Right lobe of liver (tissue), 4 donors: ENCODE measurements at regions not wholly inside any gene's neighbourhood (a gene's known extent, or its start where the extent isn't known, plus 50 kb on each side); places are given as distances from the start of the nearest gene placed in this dataset.

Experiments used
- POLR2A ChIP-seq: fragments of 450-650 bp; IDR thresholded peaks from one replicate; pipeline ENCODE4 v1.6.1; 2017; ENCODE audit warnings: antibody characterized with exemption, mild to moderate bottlenecking
- TF ChIP-seq, protein P1 (sequence below), 4 donors: fragments of 200-600 bp in 3 of 4; fragments of 450-650 bp in 1 of 4; IDR thresholded peaks; one replicate each; pipeline versions ENCODE4 v1.5.1 to v1.8.0; 2016 to 2022; ENCODE audit warnings: antibody characterized with exemption in 4 of 4, mild to moderate bottlenecking in 2 of 4
- donor health status: DM: no; HTN: no; CAD: no.
- donor health status: DM: no; HTN: no; CAD: no.
- donor health status: DM: no; HTN: yes; CAD: no.

DNA sequence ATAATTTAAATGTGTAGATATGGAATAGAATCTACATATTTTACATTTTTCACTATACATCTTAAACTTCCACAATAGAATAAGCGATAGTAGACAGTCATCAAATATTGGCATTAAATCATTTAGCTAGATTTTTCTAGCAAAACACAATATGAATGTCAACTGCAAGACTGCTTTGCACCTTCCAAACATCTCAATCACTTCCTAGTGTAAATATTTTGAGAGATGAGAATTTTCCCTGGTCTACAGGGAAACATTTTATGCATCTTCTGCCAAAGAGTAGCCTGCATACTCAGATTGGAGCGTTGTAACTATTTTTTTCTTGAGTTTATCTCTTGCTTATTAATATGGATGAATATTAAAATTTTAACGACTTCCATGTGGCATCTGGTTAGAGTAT is 897.4 kb downstream of the CENPC start:
- TF ChIP-seq POLR2A: no peak
- TF ChIP-seq, protein P1, sequence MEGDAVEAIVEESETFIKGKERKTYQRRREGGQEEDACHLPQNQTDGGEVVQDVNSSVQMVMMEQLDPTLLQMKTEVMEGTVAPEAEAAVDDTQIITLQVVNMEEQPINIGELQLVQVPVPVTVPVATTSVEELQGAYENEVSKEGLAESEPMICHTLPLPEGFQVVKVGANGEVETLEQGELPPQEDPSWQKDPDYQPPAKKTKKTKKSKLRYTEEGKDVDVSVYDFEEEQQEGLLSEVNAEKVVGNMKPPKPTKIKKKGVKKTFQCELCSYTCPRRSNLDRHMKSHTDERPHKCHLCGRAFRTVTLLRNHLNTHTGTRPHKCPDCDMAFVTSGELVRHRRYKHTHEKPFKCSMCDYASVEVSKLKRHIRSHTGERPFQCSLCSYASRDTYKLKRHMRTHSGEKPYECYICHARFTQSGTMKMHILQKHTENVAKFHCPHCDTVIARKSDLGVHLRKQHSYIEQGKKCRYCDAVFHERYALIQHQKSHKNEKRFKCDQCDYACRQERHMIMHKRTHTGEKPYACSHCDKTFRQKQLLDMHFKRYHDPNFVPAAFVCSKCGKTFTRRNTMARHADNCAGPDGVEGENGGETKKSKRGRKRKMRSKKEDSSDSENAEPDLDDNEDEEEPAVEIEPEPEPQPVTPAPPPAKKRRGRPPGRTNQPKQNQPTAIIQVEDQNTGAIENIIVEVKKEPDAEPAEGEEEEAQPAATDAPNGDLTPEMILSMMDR (IDR thresholded peaks at IDR 0.05): no peak
